GM19463 (cell line): ENCODE measurements at regions not wholly inside any gene's neighbourhood (a gene's known extent, or its start where the extent isn't known, plus 50 kb on each side); places are given as distances from the start of the nearest gene placed in this dataset.
A peak's percentile ranks its signal among the peaks of the same experiment; 100 is the strongest.

ENCODE experiments used
- ATAC-seq: cut with Tn5 transposase; IDR thresholded peaks from one replicate; pipeline ENCODE4 v1.9.1; 2021; ENCODE audit warnings: mild to moderate bottlenecking, moderate library complexity; ENCODE audit not compliant: unreplicated experiment

- ATAC-seq, result no peak
Measured at GRCh38 chr2:20150110-20150706, 74.7 kb downstream of the SDC1 start.

GRCh38 chr2:20149703-20150030 lies 75.3 kb downstream of the SDC1 start:
- no peak for ATAC-seq

DNA sequence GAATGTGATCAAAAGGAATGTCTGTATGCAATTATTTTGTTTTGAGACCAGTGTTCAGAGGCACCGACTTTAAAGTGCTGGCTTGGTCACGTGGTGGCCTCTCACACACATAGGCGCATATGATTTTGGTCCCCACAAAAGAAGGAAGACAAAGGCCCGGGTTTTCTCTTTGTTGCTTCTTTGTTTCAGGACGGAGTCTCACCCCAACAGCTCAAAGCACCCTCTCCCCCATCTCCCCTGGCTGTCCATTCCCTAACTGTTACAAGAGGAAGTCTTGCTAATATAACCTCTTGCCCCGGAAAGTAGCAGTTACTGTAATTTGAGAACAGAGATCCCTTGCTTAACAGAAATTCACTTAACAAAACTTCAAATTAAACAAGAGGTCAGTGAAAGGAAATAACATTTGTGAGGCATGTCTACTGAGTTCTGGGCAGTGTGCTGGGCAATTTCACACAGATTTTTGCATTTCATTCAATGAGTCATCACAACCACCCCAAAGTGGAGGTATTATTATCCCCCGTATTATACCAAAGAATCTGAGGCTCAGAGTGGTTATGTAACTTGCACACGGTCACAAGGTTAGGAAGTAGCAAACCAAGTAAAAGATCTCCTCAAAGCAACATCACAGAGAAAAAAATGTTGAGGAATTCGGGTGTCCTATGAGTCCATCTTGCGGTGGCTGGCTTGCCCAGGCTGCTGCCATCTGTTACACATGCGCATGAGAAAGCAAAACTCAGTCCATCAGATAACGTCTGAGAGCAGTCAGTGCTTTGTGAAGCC lies 75.8 kb downstream of the SDC1 start:
- ATAC-seq, result no peak

- ATAC-seq, result no peak
Measured at GRCh38 chr2:20148426-20148922, 76.5 kb downstream of the SDC1 start.

DNA sequence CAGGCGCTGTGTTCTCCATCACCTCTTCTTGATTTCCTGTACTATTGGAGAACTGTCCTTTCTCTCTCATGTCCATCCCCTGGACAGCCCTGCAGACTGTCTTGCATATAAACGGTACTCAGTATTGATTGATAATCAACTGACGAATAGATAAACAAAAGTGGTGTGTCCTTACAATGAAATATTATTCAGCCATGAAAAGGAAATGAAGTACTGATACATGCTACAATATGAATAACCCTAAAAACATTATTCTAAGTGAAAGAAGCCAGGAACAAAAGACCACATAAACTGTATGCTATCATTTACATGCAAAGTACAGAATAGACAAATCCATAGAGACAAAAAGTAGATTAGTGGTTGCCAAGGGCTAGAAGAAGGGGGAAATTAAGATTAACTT lies 77.6 kb downstream of the SDC1 start:
- no peak for ATAC-seq

- ATAC-seq, result no peak
Measured at GRCh38 chr2:20146401-20146800, 78.5 kb downstream of the SDC1 start.

DNA sequence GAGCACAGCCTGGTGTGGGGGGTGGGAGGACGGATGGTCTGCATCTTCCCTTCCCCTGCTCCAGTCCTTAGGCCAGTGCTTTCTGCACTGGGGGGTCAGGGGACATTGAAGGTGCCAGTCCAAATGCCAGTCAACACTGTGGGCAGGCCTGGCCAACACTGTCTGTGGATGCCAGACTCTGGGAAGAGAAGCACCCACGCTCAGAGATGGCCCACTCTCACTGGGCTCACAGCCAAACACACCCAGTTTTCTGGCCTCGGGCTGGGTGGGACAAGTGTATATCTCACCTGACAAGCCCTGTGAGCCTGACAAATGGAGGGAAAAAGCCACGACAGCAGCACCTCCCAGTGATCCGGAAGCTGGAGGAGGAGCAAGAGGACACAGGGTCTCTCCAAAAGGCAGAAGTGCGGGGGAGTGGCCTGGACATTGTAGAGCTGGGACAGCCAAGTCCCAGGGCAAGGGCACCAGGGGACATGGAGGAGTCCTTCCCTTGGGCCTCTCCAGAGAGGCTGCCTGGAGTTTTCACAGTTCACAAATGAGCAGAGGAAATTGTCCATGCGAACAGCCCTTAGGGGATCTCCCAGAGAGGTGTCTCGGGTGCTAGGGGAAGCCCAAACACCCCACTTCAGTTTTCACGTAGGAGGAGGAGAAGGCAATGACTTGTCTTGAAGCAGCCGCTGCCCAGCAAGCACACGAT lies 79.3 kb downstream of the SDC1 start:
- peak; percentile 87 for ATAC-seq

DNA sequence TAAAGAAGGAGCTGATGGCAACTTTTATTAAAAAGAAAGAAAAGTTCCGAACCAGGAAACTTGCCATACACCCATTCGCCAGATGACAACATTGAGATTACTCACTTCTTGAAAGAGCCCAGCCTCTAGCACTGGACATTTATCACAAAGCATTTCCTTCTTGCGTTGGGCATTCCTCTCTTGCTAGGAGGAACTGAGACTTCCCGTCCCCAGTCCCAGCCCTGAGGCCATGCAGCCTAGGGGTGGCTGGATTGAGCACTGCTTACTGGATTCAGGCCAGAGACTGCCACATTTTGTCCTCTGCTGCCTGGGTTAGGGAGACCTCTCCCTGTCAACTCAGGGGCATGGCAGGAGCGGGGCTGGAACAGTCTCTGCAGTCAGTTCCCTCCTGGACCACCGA lies 80.1 kb downstream of the SDC1 start:
- ATAC-seq, result no peak

DNA sequence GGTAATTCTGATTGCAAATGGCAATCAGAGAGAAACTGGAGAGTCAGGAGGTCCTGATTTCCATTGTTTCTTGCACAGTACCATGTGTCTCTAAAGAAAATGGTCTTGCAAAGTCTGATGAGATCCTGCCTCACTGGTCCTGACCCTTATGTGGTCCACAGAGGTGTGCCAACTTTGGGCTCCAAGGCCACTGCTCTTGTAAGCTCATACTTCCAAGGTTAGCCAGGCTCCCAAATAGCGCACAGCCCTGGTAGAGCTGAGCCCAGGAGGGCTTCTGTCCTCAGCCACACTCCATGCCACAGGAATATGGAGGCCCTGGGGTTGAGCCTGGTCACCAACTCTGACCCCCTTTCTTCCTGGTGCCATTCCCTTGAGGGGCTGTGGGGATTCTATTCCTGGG lies 80.7 kb downstream of the SDC1 start:
- no peak for ATAC-seq

DNA sequence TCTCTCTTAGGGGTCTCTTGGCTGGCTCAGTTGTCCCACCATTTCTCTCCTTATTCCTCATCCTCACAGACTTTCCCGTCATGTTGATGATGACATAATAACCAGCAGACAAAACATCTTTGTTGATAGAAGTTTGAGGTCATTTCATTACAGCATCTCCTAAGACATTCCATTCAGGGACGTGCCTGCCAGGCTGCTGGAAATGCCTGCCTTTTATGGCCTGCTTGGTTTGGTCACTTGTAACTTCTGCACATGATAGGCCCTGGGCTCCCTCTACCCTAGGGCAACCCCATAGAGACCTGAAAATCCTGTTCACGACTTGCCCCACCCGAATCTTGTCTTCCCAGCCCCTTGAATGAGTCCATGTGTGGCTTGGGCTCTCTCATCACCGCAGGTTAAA lies 81.7 kb downstream of the SDC1 start:
- no peak for ATAC-seq

GRCh38 chr2:20141806-20142205 lies 83.1 kb downstream of the SDC1 start:
- ATAC-seq, result no peak

DNA sequence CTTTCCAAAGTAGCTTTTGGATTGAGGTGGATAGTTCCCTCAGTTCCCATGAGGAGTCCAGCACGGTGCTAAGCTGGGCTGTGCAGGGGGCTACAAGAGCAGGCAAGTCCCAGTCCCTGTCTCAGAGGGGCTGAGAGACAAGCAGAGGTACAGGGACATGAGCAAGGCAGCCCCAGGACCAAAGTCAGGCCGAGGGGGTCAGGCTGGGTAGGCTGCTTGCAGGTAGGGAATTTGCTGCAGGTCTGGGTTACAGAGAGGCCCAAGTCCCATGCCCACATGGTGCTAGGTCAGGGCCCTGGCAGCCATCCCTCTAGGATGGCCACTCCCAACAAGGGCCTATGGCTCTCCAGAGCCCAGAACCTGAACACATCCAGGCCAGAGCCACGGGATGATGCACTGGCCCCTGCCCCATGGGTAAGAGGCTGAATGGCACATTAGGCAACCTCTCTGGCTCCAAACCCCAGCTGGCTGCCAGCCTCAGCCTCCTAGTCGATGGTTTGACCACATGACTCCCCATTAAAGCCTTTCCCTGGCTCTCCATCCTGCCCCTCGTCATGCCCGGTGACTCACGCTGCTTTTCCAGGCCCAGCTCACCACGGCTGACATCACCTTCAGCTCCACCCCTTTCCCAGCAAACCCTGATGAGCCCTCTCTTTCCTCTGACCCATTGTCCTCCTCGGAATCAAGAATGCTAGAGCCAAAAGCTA lies 83.7 kb downstream of the SDC1 start:
- no peak for ATAC-seq

- no peak for ATAC-seq
Measured at GRCh38 chr2:20140321-20141055, 84.4 kb downstream of the SDC1 start.

GRCh38 chr2:20139407-20140172 lies 85.3 kb downstream of the SDC1 start:
- ATAC-seq, result no peak

DNA sequence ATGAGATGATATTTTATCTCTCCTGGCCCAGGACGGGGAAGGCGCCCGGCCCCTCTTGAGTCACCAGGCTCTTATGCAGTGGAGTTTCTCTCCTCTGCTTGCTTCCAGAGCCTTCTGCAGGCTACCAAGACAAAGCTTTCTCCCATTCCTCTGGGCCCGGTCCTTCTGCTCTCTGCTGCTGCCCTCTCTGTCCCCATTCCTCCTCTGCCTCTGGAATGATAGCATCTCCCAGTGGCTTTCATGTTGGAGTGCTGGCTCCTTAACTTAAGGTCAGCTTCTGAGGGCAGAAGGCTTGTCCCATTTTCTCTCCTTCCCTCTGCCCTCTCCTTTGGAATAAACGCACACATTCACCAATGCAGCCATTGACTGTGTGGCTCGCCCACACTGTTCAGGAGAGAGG lies 86.2 kb downstream of the SDC1 start:
- ATAC-seq, result no peak

GRCh38 chr2:20137884-20138283 lies 86.5 kb upstream of the LAPTM4A start:
- ATAC-seq, result no peak

GRCh38 chr2:20137131-20137571 lies 85.7 kb upstream of the LAPTM4A start:
- no peak for ATAC-seq

- ATAC-seq, result no peak
Measured at GRCh38 chr2:20136149-20136548, 84.7 kb upstream of the LAPTM4A start.

- peak; percentile 96 for ATAC-seq
Measured at GRCh38 chr2:20135631-20136050, 84.2 kb upstream of the LAPTM4A start.

DNA sequence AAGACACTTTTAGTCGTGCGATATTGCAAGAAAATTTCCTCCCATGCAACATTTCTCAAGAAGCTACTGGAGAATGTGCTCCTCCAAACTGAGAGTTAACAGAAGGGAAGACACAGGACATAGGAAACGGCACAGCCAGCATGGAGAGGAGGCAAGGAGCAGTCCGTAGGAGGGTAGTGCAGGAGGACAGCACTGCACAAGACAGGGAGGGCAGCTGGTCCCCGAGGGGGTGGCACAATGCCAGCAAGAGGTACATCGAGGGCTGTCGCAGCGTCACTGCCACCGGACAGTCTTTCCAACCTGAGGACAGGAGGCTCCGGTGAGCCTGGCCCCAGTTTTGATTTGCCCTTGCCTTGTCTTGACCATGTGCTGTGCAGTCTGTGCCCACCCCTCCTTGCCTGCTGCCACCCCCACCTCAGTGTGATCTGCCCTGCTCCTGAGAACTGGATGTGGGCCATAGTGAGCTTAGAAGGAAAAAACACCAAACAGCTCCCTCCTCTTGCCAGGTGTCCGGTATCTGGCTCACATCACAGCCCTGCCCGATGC lies 81.6 kb upstream of the LAPTM4A start:
- no peak for ATAC-seq
